NCI-H1105 (cell line): ENCODE measurements at regions not wholly inside any gene's neighbourhood (a gene's known extent, or its start where the extent isn't known, plus 50 kb on each side); places are given as distances from the start of the nearest gene placed in this dataset.
"Not testable (repeated sequence)": the region's sequence is repeated elsewhere in the genome, so short reads cannot be mapped to it uniquely, and the experiment has no call there.

Source experiments
- DNase-seq: peaks from one replicate; lab custom pipeline; 2025; lab: John Stamatoyannopoulos, UW

DNA sequence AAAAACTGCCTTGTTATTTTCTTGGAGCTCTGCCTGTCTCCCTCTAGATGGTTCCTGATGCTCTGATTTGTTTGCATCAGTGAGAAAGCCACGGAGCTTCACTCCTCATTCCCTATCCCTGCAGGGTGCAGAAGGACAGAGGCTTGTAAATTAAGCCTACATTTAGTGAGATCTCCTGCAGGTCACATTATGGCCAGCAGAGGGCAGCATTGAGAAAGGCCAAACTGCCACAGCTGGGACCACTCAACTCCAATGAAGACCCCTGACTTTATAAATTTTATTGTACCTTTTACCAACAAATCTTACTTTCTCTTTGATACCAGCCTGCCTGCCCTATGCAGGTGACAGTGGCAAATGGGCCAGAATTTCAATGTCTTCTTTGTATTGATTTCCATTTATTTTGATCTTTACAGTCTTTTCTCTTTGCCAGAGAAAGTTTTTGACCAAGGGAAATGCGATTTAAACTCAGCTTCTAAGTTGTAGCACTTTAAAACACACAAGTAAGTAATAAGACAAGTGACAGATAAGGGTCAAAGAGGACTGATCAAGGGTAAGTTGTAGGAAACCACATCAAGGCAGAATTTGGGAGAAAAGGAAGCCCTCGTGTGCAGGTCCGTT is 1029.1 kb upstream of the KLHL29 start:
- DNase-seq: no peak

DNA sequence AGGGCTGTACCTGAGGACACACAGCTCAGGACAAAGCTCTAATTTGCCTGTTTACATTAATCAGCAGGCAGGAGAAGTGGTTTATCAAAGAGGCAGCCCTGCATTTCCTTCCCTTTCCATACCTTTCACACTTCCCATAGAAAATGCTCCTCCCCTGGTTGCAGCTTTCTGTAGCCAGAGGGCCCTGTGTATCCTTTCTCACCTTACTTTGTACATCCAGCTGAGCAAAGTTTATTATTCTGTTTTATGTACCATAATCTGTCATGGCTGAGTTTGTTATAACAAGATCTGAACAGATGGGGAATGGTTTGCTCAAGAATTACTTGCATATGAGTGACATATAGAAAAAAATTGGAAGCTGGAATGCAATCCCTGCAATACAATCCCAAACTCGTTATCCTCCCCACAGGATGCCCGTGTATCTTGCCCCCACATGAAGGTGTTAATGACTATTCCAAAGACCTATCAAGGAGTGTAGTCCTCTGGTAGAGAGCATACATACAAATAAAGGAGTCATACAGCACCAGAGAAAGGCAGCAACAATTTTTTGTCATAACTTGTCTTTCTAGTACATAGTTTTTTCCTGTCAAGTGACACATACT is 1025.8 kb upstream of the KLHL29 start:
- DNase-seq: no peak

DNA sequence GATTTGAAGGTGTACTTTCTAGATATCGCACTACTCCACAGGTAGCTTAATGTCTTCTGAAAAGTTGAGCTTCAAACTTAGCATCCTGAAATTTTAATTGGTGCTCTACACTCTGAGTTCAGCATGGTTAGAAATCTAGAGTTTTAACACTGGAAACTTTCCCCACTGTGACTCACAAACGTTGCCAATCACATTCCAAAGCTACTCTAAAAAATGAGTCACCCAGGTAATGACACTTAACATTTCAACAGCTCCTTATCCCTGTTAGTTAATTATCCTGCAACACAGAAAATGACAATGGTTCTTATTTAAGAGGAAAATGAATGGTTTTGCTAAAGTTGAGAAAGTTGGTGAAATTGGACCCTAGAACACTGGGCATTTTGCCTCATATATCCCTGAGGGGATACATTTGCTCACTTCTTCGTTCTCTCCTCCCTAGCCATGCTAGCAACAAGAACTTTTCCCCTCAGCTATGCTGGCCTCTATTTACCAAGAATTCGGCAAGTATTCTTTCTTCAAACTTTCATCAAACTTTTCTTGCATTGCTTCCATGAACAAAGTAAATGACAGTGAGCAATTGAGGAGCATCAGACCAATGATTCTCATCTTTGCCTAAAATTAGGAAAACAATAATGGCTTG is 1024.1 kb upstream of the KLHL29 start:
- DNase-seq: no peak

DNA sequence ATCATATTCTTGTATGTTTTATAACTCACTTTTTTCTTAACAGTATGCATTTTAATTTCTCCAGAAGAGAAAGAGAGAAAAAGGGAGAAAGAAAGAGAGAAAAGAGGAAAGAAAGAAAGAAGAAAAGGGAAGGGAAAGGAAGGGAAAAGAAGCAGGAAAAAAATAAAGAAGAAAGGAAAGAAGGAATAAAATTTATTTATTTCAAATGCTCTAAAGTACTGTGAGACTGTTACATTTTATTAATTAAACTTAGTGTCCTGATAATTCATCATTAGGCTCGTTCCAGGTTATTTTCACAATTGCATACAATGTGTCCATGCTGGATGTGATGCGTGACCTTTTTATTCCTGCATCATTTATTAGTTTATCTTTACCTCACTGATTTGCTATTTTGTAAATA is 1023.4 kb upstream of the KLHL29 start:
- no peak for DNase-seq

DNA sequence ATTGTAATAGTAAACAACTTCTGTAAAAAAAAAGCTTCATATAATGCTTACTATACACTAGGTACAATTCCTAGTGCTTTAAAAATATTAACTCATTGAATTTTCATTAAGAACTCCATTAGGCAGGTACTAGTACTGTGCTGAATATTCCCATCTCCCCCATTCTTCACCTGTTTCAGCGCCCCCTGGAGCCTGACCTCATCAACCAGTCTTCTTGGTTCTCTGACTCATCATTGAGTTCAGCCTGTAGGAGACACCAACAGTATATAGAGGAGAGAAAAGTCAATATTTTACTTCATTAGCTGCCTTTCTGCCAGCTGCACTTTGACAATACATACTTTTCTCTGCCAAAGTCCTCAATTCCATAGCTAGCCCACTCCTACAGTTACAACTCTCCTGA is 1009.9 kb upstream of the KLHL29 start:
- DNase-seq: no peak

DNA sequence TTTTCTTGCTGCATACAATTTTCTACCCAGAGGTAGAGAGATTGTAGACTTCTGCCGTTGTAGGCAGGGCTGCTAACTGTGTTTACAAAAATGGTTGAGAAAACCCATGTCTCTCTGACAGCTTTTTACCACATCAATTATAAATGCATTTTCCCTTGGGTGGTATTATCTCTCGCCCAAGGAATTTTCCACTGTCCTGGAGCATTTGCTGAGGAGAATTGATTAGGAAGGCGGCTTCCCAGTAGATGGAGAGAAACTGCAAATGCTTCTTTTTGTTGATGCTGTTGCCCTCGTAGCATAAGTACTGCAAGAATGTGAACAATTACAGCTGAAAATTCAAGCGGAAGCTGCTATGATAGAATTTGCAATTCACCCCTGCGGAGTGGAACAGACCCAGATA is 1007.7 kb upstream of the KLHL29 start:
- DNase-seq: no peak

DNA sequence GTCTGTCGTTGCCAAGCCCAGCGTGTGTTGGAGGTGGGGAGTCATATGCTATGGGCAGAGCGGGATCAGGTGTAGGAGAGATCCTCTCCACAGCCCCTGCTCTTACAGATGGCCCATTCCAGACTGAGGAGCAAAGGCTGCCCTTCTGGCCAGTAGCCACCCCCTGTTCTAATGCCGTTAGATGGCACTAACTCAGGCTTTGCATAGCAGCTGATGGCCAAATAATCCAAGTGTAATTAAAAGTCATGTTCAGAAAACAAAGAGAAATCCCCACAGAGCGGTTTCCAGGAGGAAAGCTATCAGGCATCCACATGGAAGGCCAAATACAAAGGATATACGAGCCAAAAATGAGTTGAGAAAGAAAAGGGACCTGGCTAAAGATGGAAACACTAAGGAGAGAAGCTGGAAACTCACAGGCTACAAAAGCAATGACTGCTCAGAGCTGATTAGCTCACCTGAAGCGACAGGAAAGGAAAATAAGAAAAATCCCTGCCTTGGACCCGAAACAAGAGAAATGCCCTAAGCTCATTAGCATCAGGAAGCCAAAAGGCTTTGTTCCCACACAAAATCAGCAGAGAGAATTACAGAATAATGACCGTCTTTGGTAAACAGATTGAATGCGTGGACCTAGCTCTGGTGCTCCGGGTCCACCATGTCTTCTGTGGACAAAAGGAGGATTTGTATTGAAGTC is 1002.4 kb upstream of the KLHL29 start:
- DNase-seq: no peak

DNA sequence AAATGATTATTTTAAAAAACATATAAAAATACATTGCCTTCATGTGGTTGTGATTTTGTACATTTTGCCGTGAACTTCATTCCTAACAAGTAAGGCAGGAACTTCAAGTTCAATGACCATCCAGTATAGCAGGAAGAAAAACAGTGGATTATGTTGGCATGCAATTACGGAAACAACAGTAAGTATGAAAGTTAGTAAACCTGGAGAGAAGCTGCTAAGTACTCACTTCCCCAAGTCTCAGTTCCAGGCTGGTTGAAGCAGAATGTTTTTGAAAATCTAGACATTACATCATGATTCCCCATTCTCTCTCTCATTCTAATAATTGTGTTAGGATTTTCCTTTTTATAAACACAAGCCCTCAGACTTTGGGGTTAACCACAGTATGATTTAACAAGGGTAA is 987.1 kb upstream of the KLHL29 start:
- no peak for DNase-seq

DNA sequence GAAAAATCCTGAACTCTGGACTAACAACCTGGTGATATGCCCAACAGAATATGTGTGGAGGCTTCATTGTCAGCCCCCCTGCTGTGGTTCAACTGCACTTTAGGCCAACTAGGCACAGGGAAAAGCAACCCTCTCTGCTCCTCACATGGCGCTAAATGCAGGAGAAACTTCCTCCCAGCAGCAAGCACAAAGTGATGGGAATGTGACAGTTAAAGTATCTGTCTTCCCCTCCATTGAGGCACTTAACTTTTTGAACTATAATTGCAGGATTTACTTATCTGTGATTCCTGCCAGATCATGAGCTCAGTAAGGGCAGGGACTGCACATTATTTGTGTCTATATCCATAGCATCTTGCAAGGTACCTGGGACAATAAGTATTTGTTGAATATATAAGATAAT is 981.2 kb upstream of the KLHL29 start:
- no peak for DNase-seq

DNA sequence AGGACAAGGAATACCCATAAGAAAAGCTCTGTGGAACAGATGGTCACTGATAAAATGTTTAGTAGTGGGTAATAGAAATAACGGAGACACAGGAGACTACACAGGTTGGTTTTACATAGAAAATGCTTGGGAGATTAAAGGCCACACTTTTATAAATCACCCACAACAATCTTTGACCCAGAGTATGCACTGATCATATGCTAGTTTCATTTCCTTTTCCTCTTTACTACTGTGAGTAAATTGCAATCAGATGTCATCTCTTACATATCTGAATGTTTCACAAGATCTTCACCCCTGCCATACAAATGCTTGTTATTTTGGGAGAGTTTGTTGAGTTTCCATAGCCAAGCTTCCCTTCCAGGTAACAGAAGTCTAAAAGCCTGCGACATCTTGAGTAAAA is 978.4 kb upstream of the KLHL29 start:
- no peak for DNase-seq

DNA sequence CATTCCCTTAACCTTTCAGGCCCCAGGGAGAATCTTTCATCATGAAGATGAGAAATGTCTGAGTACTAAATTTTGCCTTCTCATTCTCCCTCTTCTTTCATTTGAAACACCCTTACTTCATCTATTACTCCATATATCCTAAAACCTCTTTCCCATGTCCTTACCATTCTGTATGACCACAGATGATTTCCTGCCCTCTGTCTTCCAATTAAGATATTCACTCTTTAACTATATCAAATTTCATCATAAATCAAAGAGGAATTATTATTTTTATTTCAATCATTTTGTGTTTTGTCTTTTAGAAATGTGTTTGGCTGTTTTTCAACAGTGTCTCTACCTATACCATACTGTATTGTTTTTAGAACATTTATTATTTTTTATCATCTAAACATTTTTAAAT is 964.9 kb upstream of the KLHL29 start:
- DNase-seq: no peak

DNA sequence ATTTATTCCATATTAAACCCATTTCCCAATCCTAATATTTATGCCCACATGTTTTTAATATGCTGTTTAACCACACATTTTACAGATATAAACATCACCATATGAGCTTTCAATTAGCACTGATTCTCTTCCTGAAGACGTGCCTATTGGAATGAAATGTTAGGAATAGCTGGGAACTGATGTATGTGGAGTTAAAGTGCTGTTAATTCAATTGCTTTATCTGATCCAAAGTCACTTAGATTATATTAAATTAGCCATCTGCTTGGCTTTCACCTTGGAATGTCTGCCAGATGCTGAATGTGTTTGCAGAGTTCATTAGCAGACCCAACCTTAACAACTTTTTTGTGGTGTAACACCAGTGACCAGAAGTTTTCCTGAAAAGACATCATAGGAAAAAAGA is 942.9 kb upstream of the KLHL29 start:
- no peak for DNase-seq

DNA sequence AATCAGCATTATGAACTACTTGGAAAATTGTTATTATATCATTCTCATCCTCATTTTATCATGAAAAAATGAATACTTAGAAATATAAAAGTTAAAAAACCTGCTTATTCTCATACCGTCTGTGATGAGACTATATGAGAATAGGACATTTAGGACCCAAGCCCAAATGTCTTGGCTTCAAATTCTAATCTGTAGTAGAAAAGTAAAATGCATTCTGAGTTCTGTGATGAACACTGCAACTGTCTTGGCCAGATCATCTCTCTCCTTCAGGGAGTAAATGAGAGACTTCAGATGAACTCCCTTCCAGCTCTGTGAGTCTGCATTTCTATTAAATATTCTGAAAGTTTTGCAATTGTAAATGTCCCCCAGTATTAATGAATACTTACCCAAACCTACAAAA is 940.7 kb upstream of the KLHL29 start:
- DNase-seq: no peak

DNA sequence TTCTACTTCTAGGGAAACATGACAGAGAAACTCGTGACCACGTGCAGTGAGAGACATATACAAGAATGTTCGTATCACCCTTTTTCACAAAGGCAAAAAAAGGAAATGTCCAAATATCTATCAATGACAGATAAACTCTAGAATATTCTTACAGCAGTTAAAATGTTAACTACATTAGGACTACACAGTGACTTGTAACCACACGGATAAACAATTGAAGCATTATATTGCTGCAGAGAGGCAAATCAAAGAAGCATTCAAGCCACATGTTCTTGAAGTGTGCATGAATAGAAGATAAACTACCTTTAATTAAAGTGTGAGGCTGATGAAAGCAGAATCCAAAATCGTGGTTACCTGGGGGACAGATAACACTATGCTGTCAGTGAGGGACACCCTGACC is 935.3 kb upstream of the KLHL29 start:
- no peak for DNase-seq

DNA sequence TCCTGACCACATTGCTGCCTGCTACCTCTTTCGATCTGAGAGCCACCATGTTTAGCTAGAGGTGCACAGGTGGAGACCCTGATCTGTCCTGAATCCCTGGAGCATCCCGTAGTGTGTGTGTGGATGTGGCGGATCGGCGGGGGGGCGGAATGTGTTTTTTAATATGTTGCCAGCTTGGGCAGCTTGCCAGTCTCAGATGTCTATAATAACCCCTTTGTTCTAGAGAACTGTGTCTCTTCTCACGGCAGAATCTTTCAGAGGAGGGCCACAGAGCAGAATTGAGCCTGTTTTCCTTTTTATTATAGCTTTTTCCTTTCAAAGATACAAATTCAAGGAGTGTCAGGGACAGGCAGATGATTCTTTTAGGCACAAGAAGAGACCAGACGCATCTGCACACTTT is 934.1 kb upstream of the KLHL29 start:
- peak; percentile 50 for DNase-seq

DNA sequence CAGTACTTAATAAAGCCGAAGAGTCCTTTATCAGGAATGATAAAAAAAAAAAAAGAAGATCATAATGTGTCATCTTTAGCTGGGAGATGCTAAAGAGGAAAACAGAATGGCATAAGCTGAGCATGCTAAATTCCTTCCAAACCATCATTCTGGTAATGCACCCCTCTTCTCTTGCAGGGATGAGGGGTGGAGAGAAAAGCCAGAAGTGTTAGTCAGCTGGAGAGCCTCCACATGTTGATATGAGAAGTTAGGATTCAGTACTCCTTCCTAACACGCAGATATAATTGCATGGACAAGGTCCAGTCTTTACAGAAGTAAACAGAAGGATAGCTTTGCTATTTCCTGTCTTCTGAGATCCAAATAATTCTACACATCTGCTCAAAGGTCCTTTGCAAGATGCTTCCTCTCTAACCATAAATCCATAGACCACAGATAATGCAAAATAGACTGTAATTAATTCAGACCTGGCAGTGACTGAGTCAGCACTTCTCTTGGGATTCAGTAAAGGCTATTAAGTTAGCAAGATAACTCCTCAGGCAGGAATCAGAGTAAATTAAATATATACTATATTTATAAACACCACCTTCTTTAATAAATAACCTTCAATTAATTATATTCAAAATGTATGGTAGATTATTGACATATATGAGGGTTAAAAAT is 930.0 kb upstream of the KLHL29 start:
- no peak for DNase-seq

DNA sequence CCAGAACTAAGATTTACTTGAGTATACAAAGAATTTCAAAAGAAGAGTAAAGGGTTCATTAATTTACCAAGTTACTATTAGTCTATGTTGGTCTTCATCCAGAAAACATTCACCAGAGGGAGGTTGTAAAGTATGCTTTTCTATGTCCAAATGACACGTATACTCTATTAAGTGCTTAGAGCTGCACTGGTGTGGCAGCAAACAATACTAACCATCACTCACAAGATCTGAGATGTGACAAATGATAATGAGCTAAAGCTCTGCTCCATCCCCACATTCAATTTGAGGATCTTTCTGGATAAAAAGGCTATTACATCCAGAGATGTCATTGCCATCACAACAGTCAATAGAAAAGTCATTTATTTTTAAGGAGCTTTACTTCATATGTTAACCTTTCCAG is 926.5 kb upstream of the KLHL29 start:
- no peak for DNase-seq

DNA sequence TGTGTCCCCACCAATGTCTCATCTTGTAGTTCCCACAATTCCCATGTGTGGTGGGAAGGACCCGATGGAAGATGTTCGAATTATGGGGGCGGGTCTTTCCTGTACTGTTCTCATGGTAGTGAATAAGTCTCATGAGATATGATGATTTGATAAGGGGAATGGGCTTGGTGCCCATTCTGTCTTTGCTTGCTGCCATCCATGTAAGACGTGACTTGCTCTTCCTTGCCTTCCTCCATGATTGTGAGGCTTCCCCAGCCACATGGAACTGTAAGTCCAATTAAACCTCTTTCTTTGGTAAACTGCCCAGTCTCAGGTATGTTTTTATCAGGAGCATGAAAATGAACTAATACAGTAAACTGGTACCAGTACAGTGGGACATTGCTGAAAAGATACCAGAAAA is 909.9 kb upstream of the KLHL29 start:
- DNase-seq: not testable (repeated sequence)

DNA sequence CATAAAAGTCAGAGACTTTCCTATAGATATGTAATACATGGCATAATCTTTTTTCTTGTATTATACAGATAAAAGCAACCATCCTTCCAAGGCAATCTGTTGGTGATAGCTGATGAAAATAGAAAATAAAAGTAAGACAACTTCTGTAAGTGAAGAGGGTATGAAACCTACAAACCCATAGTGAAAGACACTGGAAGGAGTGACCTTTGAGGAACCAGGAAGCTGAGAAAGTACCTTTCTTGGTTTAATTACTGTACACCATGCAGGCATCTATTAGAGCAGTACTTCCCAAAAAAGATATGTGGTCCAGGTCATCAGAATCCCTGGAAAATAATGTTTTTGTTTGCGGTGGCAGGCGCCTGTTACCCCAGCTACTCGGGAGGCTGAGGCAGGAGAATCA is 906.6 kb upstream of the KLHL29 start:
- DNase-seq: no peak

DNA sequence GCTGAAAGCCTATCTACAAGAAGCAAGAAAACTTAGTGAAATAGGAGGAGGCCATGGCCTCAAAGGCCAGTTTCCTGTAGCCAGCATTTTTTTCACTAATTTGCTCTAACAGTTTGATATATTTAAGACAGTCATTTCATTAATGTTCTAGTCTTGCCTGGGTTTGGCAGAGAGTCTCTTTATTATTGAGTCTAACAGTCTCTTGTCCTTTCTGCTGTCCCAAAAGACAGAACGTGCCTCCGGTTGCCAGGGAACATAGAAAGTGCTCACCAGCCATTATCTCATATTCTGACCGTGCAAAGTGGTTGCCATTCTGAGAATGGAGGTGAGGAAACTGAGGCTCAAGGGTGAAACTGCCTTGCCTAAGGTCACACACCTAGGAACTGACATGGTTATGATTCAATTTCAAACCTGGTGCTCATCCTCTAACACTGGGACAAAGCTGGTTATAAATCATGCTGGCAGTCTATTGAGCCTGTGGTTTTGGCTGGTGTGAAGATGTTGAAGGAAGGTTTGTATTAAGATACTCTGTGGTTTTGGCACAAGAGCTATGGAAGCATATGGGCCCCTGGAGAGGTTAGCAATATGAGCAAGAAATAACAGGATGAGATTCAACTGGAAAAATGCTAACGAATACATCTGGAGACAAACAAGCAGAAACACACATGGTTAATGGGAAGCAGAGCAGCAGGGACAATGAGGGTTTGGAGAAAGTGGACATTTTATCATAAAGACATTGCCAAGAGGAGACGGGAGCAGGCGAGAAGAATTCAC is 903.3 kb upstream of the KLHL29 start:
- DNase-seq: no peak

DNA sequence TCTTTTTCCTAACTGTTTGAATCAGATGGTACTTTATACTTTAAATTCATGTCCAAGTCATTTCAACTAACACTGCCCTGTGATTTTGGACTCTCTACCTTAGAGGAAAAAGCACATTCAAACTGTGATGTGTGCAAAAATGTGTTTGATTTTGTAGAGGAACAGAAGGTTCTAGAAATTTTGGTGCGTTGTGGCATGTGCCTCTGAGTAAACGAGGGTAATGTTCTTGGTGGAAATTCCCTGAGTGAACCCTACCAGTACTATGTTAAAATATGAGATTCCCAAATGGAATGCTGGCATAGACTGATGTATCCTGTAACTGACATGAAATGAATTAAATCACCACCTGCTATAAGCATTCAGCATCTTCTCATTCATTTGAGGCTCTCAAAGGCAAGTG is 901.9 kb upstream of the KLHL29 start:
- DNase-seq: no peak

DNA sequence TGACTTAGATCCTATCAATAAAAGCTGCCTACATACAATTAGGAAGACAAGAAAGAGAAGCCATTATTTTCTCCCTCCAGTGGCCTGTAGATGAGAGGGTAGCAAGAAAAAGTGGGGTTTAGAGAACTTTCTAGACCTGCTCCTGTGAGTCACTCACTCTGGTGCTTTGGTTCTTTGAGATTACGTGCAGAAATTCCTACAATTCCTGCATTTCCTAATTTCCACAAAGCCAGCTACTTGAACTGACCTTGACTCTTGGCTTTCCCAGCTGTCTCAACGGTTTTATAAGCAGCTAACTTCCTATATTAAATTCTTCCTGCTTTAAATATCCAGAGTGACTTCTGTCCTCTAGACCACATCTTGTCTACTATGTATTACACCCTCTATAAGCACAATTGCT is 899.5 kb upstream of the KLHL29 start:
- DNase-seq: no peak
